ENCODE measurements at regions not wholly inside any gene's neighbourhood (a gene's known extent, or its start where the extent isn't known, plus 50 kb on each side); places are given as distances from the start of the nearest gene placed in this dataset.

GRCh38 chr7:113727486-113727885 is 191.3 kb downstream of the PPP1R3A start:
- DNase-seq (ENCODE audit: extremely low read depth in 1 of 11, low read depth in 9 of 11, low spot score in 4 of 11) = no peak

DNA sequence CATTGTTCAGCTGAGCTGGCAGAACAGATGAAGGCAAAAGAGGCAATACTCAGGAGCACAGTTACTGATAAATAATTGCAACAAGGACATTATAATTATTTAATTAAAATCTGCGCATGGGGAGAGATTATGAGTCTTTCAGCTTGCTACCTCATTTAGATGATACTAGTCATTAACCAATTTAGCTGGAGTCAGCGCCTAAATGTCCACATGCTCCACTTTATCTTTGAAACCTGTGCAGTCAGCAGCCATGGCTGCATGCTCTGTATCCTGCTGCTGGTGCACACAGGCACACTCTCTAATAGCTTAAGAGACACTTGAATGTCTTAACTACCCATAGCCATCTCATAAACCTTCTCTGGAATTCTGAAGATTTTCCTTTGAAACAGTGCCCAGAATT is 196.8 kb downstream of the PPP1R3A start:
- no peak for DNase-seq (ENCODE audit: extremely low read depth in 1 of 11, low read depth in 9 of 11, low spot score in 4 of 11)

- no peak for DNase-seq (ENCODE audit: extremely low read depth in 1 of 11, low read depth in 9 of 11, low spot score in 4 of 11)
Observed at GRCh38 chr7:113717739-113718138, 201.1 kb downstream of the PPP1R3A start.

- peak in 4 of 11 donors; percentile 3 to 9 (median 4) for DNase-seq (ENCODE audit: extremely low read depth in 1 of 11, low read depth in 9 of 11, low spot score in 4 of 11)
Observed at GRCh38 chr7:113715981-113716856, 202.6 kb downstream of the PPP1R3A start.

DNA sequence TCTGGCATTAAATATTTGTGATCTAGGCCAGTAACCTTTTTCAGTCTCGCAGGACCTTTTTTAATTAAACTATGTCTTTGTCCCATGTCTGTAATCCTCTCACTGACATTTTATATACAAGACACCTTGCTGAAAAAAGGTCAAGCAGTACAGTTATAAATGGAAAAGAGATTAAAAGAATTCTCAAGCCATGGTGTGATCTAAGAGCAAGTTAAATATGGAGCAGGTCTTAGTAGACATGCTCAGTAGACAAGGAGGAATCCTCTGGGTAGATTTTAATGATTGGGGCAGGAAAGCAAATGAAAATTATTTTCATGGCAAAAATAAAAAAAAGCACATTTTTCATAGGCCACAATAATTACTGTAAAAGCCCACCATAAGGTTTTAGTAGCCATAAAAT is 203.5 kb downstream of the PPP1R3A start:
- DNase-seq (ENCODE audit: extremely low read depth in 1 of 11, low read depth in 9 of 11, low spot score in 4 of 11) = no peak

DNA sequence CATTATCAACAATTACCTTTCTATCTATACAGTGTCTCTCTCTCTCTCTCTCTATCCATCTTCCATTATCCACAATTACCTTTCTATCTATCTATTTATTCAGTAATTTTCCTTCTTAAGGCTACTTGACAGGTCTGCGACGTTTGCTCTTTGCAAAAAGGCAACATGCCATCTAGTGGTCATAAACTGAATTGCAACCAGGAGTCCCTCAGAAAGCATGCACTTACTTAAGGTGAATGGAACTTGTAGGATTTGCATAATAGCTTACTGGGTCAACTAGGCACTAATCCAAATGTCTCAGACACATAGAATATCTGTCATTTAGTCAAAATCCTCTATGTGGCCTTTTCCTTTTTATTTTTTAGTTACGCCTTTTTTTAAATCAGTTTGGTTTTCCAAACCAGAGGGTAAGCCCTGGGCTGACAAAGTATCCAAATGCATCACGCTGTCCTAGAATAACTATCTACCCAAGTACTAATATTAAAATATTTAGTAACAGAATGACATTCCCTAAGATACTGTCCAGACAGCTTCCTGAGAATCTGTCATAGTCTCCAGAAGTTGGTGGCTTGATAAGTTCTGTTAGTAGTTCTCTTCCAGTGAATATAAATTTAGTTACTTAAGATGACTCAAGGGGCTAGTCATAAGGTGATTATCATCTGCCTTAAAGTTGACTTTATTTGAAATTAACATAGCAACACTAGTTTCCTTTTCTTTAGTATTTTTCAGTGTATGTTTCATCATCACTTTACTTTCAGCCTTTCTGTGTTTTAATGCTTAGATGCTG is 208.3 kb downstream of the PPP1R3A start:
- peak; percentile 52 to 84 (median 70) for DNase-seq (ENCODE audit: extremely low read depth in 1 of 11, low read depth in 9 of 11, low spot score in 4 of 11)

DNA sequence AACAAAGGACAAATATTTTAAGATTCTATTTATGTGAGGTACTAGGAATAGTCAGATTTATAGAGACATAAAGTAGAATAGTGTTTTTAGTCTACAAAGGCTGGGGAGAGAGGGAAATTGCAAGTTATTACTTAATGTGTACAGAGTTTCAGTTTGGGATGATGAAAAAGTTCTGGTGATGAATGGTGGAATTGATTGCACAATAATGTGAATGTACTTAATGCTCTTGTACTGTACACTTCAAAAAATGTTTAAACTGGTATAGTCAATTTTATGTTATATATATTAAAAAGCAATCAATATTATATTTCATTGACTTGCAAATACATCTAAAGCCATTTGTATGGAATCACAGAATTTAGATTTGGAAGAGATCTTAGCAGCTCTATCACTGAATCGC is 213.4 kb downstream of the PPP1R3A start:
- no peak for DNase-seq (ENCODE audit: extremely low read depth in 1 of 11, low read depth in 9 of 11, low spot score in 4 of 11)

DNA sequence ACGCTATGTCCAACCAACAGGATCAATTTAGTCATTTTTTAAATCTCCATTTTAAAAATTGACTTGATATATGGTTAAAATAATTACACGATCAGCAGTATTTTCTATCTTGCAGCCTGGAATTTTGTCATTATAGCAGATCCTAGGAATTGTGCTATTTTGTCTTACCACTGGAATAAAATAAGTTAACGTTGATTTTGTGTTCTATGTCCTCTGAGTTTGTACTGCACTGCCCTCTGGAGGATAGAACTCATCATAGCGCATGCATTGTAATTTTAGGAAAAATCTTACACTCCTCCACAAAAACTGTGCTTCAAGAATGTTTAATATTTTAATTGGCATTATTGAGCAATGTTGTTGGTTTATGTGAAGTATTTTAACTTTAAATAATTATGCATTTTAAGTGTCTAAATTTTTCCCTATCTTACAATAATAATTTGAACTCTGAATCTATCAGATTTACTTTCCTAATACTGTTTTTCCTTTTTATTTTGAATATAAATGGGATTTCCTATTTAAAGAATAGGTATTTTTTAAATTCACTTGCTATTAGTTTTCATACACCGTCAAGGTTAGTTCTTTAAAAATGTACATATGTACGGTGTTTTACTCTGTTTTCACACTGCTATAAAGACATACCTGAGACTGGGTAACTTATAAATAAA is 220.1 kb downstream of the PPP1R3A start:
- peak in 8 of 11 donors; percentile 4 to 23 (median 12) for DNase-seq (ENCODE audit: extremely low read depth in 1 of 11, low read depth in 9 of 11, low spot score in 4 of 11)

DNA sequence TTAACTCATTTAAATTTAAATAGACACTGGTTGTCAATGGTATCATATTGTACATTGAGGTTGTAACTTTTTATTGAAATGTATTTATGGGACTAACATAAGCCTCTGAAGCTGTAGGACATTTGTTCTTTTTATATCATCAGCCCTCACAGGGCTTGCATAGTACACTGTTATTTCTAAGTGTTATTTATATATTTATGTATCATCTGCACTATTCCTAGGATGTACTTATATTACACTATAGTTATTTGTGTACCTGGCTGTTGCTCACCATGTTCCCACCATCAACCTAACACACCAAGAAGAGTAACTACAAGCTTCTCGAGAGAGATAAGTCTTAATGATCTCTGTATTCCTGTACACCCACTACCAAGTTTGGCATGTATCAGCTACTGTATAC is 224.7 kb downstream of the PPP1R3A start:
- no peak for DNase-seq (ENCODE audit: extremely low read depth in 1 of 11, low read depth in 9 of 11, low spot score in 4 of 11)

DNA sequence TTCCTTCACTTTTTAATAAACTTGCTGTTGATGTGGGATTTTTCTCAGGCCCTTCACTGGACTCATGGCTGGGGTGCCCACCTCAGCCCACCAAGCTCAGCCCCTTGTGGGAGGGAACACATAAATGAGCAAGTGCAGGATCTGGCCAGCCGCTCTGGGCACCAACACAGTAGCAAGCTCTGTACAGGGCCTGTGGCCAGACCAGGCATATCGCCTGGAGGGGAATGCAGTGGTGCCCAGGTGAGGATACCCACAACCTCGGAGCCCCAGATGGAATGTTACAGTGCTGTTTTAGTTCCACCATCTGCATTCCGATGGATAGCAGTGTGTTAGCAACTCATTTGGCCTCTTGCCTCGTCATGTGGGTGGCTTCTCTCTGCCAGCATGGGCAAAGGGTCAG is 234.6 kb downstream of the PPP1R3A start:
- no peak for DNase-seq (ENCODE audit: extremely low read depth in 1 of 11, low read depth in 9 of 11, low spot score in 4 of 11)

DNA sequence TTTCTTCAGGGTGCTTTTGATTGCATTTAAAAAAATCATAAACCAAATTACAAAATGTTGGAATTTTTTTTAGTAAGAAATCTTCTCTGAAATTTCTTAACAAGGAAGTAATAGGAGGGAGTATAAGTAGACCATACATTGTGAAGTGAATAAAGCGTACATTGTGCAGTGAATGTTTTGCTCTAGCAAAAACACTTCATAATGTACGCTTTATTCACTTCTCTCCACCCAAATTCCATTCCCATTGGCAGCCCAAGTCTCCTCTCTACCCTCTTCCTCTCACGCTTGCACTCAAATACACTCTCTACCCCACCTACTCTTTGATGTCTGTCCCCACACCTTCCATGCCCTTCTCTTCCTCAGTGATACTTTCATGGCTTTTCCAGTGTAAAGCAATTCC is 241.0 kb downstream of the PPP1R3A start:
- DNase-seq (ENCODE audit: extremely low read depth in 1 of 11, low read depth in 9 of 11, low spot score in 4 of 11) = no peak

GRCh38 chr7:113664867-113665266 is 253.9 kb downstream of the PPP1R3A start:
- no peak for DNase-seq (ENCODE audit: extremely low read depth in 1 of 11, low read depth in 9 of 11, low spot score in 4 of 11)

- no peak for DNase-seq (ENCODE audit: extremely low read depth in 1 of 11, low read depth in 9 of 11, low spot score in 4 of 11)
Observed at GRCh38 chr7:113659416-113659815, 259.4 kb downstream of the PPP1R3A start.

GRCh38 chr7:113657603-113658002 is 261.2 kb downstream of the PPP1R3A start:
- no peak for DNase-seq (ENCODE audit: extremely low read depth in 1 of 11, low read depth in 9 of 11, low spot score in 4 of 11)

- DNase-seq (ENCODE audit: extremely low read depth in 1 of 11, low read depth in 9 of 11, low spot score in 4 of 11) = no peak
Observed at GRCh38 chr7:113652501-113652900, 266.3 kb downstream of the PPP1R3A start.

GRCh38 chr7:113649556-113649955 is 269.3 kb downstream of the PPP1R3A start:
- no peak for DNase-seq (ENCODE audit: extremely low read depth in 1 of 11, low read depth in 9 of 11, low spot score in 4 of 11)

DNA sequence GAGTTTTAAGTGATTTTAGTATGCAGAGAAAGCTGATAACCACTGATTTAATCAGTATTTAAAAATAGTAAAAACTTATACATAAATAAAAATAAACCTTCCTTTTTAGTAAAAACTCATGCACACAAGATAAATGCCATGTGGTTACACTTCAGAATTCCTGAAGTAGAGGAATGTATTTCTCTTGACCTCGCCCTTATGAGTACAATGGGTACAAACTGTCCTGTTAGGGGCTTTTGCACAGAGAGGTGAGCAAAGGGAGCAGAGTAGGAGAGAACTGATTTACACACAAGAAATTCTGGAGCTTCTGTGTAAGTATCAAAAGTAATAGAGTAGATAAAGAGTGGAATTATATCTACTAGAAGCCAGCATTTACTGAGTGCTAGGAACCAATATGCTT is 279.6 kb downstream of the PPP1R3A start:
- no peak for DNase-seq (ENCODE audit: extremely low read depth in 1 of 11, low read depth in 9 of 11, low spot score in 4 of 11)

DNA sequence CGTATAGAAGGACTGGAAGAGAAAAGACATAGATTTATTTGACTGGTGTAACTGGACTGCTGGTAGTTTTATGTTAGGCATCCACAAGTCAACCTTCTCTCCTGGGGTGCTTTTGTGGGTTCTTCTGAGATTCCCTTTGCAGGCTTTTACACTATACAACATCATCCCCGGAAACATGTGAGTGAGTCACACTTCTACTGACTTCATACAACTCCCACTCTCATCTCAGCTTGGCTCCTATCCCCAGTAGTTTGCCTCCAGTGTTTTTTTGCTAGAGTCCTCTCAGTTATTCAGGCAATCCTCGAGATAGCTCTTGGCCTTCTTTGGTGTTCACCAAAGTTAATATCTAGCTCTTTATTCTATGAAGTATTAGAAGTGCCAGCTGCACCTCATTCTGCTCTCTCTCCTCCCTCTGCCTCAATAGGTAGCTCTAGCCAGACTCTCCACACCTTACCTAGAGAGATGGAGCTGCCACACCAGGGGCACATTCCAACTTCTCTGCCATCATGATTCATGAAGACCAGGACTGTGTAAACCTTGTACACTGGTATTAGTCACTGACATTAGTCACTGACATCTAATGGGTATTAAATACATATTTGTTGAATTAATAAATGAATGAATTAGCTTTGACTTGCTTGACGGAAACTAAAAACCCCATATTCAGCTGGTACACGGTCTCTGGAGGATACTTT is 281.9 kb downstream of the PPP1R3A start:
- no peak for DNase-seq (ENCODE audit: extremely low read depth in 1 of 11, low read depth in 9 of 11, low spot score in 4 of 11)

DNA sequence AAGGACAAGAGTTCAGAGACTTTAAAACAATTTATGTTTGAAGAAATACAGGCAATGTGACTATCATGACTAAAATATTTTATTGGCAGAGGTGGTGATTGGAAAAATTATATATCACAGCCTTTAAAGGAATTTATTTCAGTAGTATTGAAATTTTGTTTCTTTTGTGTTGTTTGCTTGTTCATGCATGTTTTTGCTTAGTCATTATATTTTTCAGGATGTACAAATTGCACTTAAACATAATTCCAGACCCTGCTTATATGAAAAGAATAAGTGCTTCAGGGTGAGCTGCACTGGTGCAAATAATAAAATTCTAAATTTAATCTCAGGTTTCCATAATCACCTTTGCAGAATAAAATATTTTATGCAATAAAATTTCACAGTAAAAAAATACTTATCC is 283.3 kb downstream of the PPP1R3A start:
- no peak for DNase-seq (ENCODE audit: extremely low read depth in 1 of 11, low read depth in 9 of 11, low spot score in 4 of 11)

Data from renal cortex interstitium (tissue), 11 donors.